GM18508 (cell line): ENCODE measurements at regions not wholly inside any gene's neighbourhood (a gene's known extent, or its start where the extent isn't known, plus 50 kb on each side); places are given as distances from the start of the nearest gene placed in this dataset.
"Not testable (repeated sequence)": the region's sequence is repeated elsewhere in the genome, so short reads cannot be mapped to it uniquely, and the experiment has no call there.

Experiments used
- ATAC-seq: cut with Tn5 transposase; IDR thresholded peaks from one replicate; pipeline ENCODE4 v1.9.1; 2021; ENCODE audit warnings: moderate number of reproducible peaks; ENCODE audit not compliant: insufficient read depth, unreplicated experiment

GRCh38 chr10:31121757-31122577 is 90.3 kb upstream of the ZNF438 start:
- no peak for ATAC-seq

DNA sequence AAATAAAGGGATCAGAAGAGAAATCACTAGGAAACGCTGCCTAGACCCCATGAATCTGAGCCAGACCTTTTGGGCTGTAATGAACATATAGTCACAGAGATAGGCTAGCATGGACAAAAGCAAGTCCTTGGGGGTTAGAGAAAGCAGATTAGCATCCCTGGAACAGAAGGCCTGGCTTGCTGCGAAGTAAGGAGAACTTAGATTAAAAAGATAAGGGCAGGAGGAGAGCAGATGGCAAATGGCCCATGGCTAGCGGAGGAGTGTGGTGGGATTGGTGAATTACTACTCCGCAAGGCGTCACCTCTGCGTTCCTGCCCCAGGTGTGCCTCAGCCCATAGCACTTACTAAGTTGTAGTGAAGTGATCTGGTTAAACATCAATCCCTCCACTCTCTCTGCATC is 92.3 kb upstream of the ZNF438 start:
- ATAC-seq, result no peak

- ATAC-seq, result no peak
Observed at GRCh38 chr10:31124852-31125251, 93.2 kb upstream of the ZNF438 start.

- no peak for ATAC-seq
Observed at GRCh38 chr10:31125789-31126188, 94.1 kb upstream of the ZNF438 start.

- no peak for ATAC-seq
Observed at GRCh38 chr10:31126593-31126992, 94.9 kb upstream of the ZNF438 start.

DNA sequence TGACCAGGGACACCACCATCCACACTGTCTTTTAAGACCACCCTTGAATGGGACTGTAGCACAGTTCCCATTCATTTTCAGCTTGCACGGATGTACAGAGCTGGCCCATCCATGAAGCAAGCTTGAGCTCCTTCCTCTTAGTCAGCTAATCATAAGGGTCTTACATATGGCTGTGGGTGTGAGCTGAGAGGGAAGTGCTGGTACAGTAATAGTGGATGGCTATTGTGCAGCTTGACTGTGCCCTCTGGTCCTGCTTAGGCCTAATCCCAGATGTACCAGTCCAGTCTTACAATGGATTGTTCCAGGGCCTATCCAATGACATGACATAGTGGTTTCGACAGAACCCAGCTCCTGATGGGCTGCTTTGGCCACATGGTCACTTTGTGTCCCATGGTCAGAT is 96.9 kb upstream of the ZNF438 start:
- ATAC-seq, result no peak

- no peak for ATAC-seq
Observed at GRCh38 chr10:31129271-31129670, 97.6 kb upstream of the ZNF438 start.

DNA sequence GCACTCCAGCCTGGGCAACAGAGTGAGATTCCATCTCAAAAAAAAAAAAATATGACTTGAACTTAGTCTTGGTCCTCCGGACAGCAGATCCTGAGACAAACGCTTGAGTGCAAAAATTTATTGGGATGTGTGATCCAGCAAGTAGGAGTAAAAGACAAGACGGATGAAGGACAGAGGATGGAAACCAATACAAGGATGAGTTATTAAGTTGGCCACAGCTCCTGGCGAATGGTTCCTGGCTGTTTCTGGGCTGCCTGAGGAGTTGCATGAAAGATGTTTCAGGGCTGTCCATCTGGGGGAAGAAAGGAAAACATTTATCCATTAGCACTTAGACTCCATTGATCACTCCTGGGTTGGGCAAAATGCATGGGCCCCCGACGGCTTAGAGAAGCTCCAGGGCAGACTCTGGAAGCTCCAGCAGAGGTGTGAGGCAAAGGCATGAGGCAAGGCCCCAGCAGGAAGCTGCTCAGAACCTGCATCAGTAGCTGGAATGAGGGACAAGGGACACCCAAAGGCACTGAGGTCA is 98.3 kb upstream of the ZNF438 start:
- no peak for ATAC-seq

DNA sequence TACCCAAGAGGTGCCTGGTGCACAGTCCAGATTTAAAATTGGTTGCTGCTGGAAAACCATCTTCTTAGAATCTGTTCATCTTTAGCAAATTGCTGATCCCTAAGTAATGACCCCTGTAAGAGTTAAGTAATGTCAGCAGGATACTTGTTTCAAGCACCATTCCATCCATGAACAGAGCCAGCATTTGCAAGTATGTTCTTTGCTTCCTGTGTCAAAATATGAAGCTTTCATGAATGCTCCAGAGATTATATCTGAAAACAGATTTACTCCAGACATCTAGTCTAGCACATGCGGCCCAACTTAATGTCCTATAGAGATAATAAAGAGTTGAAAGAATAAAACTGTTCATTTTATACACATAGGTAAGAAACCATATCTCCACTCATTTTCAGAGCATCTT is 98.7 kb upstream of the ZNF438 start:
- no peak for ATAC-seq

DNA sequence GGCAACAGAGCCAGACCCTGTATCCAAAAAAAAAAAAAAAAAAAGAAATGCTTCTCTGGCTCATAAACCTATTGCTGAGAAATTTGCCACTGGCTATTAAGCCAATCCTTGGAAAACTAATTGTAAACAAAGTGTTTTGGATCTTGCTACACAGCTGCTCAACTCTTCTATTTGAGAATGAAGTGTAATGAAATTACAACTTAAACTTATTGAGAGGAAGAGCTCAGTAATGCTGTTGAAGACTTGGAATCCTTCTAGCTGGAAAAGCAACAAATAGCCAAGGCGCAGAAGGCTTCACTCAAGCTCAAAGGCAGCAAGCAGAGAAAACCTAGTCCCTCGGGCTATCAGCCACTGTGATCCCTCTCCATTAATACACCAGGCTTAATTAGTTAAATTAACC is 99.6 kb upstream of the ZNF438 start:
- ATAC-seq, result no peak

- no peak for ATAC-seq
Observed at GRCh38 chr10:31132681-31133244, 101.1 kb upstream of the ZNF438 start.

DNA sequence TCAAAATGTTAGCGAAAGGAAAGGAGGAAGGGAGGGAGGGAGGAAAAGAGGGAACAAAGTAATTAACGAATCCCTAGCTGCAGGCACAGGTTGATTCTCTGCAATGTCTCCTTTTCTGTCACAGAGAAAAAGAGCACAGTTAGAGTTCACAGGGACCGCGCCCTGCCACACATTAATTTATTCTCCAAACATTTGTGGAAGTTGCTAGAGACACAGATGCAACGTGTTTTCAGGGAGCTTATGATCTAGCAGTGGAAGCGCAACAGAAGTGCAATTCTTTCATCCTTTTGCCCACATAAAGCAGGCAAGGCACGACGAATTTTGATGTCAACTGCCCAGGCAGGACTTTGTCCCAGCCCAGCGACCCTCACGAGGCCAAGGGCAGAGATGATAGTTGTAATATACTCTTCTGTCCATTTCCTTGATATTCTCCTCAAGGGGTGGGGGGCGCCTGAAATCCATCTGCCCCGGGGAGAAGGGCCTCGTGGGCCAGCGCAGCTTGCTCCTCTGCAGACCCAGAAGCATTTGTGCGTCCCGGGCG is 101.7 kb upstream of the ZNF438 start:
- no peak for ATAC-seq

DNA sequence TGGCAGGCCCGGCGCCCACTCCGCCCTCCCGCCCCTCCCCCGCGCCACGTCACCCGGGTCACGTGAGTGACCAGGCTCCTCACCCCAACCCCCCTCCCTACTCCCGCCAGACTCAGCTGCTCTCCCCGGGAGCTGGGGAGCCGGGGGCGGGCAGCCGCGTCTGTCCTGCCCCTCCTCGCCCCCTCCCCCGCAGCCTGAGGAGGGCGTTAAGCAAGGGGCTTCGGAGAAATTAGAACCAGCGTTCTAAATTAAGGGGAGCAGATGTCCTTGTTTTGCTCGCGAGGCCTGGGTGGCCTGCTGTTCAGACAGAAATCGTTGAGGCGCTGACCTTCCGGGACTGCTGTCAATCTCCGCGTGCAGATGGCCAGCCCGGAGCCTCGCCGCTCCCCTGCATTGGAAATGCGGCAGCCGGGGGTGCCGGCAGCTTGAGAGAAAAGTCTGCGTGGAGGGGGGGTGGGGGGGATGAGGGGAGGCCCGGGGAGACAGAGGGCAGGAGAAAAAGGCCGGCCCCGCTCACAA is 102.2 kb upstream of the ZNF438 start:
- no peak for ATAC-seq

DNA sequence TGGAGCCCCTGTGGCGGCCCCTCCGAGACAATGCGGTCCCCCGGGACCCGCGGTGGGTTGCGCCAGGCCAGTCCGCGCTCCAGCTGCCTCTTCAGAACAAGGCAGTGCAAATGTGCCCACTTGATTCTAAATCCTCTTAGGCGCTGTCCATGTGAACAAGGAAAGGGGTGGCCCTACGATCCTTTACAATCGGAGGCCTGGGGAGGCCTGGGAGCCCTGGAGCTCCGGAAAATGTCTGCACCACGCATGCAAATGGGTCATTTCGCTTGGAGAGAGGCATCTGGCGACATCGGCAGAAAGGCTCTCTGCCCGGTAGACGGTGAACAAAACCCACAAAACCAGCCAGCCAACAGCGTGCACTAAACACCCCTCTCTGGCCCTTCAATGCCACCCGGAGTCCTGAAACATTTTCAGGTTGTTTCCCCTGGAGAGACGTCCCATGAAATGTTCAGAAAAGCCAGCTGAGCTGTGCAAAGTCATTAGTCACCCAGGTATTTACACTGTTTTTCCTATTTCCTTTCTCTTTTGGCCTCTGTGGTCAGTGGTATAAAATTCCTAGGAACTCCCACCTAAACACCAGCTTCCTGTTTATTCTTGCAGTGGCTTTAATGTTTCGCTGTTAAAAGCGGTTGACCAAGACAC is 102.8 kb upstream of the ZNF438 start:
- ATAC-seq, result no peak

- no peak for ATAC-seq
Observed at GRCh38 chr10:31135171-31135570, 103.5 kb upstream of the ZNF438 start.

DNA sequence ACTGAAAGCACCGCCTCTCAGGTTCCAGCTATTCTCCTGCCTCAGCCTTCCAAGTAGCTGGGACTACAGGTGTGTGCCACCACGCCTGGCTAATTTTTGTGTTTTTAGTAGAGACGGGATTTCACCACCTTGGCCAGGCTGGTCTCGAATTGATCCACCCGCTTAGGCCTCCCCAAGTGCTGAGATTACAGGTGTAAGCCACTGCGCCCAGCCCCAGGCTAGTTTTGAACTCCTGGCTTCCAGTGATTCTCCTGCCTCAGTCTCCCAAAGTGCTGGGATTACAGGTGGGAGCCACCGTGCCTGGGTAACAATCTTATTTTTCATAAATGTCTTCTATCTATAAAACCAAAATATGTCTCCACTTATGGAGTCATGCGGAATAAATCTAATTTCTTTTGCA is 104.1 kb upstream of the ZNF438 start:
- not testable (repeated sequence) for ATAC-seq

GRCh38 chr10:31136386-31136785 is 104.7 kb upstream of the ZNF438 start:
- ATAC-seq, result no peak

GRCh38 chr10:31136930-31137885 is 105.5 kb upstream of the ZNF438 start:
- ATAC-seq, result no peak

GRCh38 chr10:31138026-31138553 is 106.4 kb upstream of the ZNF438 start:
- ATAC-seq, result no peak

DNA sequence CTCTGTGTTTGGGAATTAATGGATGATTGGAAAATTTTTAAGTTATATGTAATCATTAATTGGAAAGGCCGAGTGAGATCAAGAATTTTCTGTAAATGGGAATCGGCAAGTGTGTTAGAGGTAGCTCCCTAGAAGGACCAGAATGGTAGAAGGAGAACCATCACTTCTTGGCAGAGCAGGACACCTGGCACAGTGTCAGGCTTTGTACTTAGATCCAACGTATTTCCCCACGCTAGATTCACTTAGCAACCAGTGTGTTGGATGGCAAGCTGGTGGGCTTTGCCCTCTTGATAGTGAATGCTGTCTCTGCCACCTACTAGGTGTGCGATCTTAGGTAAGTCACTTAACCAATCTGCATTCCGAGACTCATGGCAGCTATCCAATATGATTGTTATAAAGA is 107.8 kb upstream of the ZNF438 start:
- no peak for ATAC-seq
